Glomerular endothelial cell (primary cell): ENCODE measurements at regions not wholly inside any gene's neighbourhood (a gene's known extent, or its start where the extent isn't known, plus 50 kb on each side); places are given as distances from the start of the nearest gene placed in this dataset.
"Not testable (repeated sequence)": the region's sequence is repeated elsewhere in the genome, so short reads cannot be mapped to it uniquely, and the experiment has no call there.

Source experiments
- DNase-seq: peaks from one replicate; pipeline ENCODE4 v3.0.0-alpha.2; 2011; ENCODE audit warnings: low read depth, low spot score; ENCODE audit errors: extremely low read depth

GRCh38 chr15:31647337-31647826, 320.7 kb downstream of the KLF13 start:
- not testable (repeated sequence) for DNase-seq

DNA sequence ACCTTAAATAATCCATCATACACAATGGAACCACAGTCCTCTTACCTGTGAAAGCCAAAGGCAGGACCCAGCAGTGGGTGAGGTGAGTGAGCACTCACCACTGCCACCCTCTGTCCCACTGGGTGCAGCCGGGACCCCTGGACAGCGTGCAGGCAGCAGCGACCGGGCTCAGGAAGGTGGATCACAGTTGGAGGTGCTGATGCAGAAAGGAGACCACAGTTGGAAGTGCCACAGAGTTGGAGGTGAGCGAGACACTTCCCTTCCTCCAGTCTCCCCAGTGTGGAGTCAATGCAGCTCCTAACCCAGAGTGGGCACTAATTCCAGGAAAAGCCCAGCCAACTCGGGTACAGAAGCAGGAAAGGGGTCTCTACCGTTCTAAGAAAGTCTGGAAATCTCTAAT, 323.0 kb downstream of the KLF13 start:
- not testable (repeated sequence) for DNase-seq

GRCh38 chr15:31650055-31650701, 323.5 kb downstream of the KLF13 start:
- DNase-seq, result not testable (repeated sequence)

DNA sequence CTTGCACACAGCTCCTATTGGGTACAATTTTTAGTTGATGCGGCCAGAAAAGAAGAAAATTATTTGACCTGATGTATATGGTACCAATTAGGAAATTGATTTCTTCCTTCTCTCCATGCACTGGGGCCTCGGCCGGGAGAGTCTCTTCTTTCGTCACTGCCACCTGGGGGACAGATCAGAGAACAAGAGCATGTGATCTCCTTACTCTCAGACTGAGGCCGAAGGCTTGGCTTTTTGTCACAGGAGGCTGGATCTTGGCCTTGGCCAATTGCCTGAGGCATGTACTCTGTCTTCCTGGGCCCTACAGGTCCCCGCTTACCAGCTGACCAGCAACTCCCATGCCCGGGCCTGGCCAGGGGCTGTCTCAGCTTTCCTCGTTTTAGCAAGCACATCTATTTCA, 330.3 kb downstream of the KLF13 start:
- DNase-seq, result not testable (repeated sequence)

DNA sequence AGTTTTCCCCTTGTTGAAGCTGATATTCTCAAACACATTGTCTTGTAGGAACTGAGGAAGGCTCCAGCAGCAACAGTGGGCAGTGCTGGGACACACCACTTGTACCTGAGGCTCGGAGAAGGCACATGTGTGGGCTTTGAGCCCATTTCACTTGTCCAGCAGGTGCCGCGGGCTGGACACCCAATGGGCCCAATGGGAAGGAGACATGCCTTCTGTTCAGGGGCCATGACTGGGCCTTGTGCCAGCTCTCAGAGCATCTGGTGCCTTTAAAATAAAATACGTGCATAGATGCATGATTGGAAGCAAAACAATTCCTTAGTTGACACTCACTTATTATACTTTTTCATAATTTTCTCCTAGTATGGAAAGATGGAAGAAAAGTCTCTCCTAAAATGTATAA, 334.2 kb downstream of the KLF13 start:
- DNase-seq, result no peak

DNA sequence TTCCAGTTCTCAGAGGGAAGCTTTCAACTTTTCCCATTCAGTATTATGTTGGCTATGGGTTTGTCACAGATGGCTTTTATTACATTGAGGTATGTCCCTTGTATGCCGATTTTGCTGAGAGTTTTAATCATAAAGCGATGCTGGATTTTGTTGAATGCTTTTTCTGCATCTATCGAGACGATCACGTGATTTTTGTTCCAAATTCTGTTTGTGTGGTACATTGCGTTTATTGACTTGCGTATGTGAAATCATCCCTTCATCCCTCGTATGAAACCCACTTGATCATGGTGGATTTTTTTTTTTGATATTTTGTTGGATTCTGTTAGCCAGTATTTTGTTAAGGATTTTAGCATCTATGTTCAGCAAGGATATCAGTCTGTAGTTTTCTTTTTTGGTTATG, 339.1 kb downstream of the KLF13 start:
- DNase-seq, result not testable (repeated sequence)

- not testable (repeated sequence) for DNase-seq
Measured at GRCh38 chr15:31669158-31669908, 342.7 kb downstream of the KLF13 start.

DNA sequence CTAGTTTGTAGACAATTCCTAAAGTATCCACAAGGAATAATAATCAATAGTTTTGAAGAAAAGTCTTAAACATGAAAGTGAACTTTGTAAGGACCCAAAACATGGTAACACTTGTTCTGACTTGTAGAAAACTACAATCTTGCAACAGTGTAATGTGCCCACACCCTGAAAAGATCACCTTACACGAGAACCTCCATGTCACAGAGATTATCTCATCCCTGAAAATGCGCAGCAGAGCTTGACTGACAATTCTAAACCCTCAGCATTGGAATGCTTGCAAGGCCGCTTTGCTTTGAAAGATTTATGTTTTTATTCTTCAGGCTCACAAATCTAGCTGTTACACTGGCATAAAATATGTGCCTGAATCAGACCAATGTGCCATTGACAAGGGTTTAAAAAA, 346.6 kb downstream of the KLF13 start:
- not testable (repeated sequence) for DNase-seq

DNA sequence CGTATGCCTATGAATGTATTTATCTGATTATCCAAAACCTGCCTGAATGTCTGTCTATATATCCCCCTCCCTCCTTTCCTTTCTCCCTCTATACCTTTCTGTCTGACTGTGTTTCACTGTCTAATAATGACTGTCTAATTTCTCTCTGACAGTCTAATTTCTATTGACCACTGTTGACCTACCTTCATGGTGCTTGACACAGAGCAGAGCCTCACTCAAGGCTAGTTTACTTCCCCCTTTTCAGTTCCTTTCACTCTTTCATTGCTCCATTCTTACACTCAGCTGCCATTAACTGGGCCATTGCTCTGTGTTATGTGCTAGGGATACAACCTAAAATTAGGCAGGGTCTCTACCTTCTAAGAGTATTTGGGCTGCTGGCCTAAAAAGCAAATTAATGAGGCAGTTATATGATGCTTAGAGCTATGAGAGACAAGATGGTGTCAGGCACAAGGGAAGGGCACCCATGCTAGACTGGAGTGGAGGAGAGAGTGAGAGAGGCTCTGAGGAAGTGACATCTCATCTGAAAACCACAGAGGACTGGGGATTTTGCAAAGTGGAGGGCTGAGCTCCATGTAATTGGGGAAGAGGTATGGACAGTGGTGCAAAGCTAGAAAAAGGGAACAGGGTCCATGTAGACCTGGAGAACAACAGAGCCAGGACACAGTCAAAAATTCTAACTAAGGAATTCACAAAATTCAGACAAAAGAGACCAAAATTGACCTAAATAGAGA, 348.6 kb upstream of the CHRNA7 start:
- not testable (repeated sequence) for DNase-seq

- DNase-seq, result not testable (repeated sequence)
Measured at GRCh38 chr15:31687088-31687487, 343.2 kb upstream of the CHRNA7 start.

DNA sequence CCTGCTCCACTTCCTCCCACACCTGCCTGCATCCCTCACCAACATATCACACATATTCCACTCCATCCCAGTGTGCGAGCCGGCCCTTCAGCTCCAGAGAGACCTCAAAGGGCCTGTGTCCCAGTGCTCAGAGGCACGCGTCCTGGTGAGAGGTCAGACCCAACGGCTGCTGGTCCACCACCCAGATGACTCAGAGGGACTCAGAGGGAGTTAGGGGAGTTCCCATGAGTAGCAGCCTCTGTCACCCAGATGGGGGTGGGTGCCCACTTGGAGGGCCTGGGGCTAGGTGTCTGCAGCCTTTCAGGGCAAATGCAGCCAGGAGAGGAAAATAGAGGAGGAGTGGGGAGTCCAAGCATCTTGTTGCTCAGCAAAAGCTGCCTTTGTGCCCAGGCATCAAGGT, 333.8 kb upstream of the CHRNA7 start:
- DNase-seq, result not testable (repeated sequence)

DNA sequence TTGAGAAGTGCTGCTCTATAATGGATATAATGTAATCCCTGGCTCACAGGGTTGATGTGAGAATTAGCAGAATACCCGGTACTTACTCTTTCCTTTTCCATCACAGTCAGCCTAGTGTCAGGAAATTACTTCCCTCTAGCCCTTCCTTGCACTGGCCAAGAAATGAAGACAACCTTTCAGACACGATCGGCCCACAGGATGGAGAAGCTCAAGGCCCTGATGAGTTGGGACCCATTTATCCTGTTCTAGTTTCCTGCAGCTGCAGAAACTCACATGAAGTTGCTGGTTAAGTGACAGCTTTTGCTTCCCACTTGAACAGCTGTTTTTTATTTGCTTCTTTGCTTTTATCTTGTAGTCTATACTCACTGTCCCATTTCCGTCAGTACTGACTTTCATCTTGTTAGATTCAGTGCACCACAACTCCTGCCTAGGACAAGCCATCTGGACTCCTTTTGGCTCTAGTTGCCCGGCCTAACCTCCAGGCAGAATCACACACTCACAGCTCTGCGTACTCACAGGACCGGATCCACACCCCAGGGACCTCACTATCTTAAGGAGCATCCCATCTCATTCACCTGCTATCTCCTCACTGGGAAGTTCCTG, 325.1 kb upstream of the CHRNA7 start:
- not testable (repeated sequence) for DNase-seq

DNA sequence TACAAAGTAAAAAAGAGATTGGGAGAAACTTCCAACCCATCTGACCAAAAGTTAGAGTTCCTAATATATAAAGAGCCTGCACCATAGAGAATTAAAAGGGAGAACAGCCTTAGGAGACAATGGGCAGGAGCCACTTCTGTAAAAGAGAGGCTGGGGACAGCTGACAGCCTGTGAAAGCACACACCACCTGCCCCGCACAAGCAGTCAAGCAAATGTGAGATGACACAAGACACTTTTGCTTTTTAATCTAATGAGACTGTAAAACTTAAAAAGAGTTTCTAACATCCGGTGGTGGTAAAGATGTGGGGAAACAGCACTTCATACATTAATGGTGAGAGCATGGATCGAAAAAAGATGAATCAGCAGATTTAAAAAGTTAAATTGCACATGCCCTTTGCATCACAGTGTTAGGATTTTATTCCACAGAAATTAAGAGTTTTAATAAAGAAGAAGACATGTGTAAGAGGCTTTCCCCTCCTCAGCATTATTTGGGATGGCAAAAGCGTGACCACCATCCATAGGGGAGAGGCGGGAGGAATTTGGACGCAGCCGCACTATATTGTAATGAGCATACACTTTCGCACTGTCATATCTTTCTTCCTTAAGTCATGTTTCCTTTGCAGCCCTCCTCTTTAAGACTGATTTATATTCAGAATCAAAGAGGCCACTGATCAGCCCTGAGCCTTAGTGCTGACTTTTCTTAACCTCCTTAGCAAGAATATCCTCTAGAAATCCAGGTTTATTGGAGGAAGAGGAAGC, 322.2 kb upstream of the CHRNA7 start:
- not testable (repeated sequence) for DNase-seq

DNA sequence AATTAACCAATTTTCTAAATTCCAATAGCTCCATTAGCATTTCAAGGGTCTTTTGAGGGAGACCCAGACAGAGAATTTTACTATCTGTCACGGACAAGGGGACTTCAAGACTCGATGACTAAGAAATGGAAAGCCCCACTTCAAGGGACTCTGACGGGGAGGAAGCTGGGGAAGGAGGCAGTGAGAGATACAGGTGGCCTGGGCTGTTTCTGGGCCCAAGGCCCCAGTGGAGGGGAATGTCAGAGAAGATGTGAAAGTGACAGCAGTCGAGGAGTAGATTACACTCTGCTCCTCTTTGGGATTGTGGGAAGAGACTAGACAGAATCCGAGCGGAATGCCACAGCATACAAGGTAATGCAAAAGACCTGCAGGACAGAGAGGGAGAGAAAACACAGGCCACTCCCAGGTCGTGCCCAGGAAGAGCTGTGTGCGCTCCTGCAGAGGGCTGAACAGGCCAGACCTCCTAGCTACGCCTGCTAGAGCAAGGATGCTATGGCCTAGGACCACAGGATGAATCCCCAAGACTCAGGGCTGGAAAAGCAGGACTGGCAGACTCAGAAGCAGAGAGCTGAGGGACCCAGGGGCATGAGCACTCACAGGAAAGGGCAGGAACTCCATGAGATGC, 321.5 kb upstream of the CHRNA7 start:
- not testable (repeated sequence) for DNase-seq

DNA sequence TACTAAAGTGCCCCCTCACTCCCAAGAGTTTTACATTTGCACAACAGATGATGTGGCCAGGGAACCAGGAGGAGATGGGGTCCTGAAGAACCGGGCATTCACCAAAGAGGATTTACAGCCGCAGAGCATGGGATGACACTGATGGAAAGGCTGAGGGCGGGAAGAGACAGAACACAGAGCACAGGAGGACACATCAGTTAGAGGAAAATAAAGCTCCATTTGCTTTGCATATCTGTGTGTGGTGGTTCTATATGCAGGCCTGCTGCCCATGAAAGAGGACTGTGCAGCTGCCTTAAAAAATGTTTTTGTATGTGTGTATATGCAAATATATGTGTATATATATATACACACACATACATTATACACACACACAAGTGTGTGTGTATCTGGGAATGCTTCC, 320.8 kb upstream of the CHRNA7 start:
- not testable (repeated sequence) for DNase-seq

GRCh38 chr15:31710806-31711205, 319.5 kb upstream of the CHRNA7 start:
- not testable (repeated sequence) for DNase-seq

GRCh38 chr15:31715208-31715607, 315.1 kb upstream of the CHRNA7 start:
- not testable (repeated sequence) for DNase-seq

- DNase-seq, result not testable (repeated sequence)
Measured at GRCh38 chr15:31718625-31719024, 311.7 kb upstream of the CHRNA7 start.

DNA sequence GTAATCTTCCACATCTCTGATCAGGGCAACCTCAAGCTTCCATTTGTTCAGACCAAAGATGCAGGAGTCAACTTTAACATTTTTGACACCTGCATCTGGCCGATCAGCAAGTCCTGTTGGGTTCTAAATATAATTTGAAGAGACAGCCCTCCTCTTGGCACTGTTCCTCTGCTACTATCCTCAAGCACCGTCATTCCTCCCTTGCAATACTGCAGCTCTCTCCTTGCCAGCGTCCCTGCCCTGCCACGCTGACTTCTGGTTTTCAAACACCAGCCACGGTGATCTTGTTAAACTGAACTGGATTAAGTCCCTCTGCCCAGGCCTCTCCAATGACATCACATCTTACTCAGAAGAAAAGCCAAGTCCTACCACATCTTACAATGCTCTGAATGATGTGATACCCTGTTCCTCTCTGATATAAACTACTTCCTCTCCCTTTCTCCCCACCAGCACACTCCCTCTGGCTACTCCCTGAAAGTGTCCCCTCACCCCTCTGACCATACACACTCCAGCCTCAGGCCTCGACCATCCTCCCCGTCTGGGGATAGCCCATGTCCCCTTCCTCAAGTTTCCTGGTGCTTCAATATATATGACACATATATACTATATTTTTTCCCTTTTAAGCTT, 310.8 kb upstream of the CHRNA7 start:
- DNase-seq, result not testable (repeated sequence)
